ENCODE measurements at regions not wholly inside any gene's neighbourhood (a gene's known extent, or its start where the extent isn't known, plus 50 kb on each side); places are given as distances from the start of the nearest gene placed in this dataset.

- no peak for TF ChIP-seq CTCF (IDR thresholded peaks at IDR 0.05)
- no peak for TF ChIP-seq ZFX (IDR thresholded peaks at IDR 0.05; ENCODE audit: borderline replicate concordance)
These were observed 253.4 kb upstream of the ZSWIM2 start for GRCh38 chr2:187102381-187102780.
